HTR-8/SVneo (cell line): ENCODE measurements at regions not wholly inside any gene's neighbourhood (a gene's known extent, or its start where the extent isn't known, plus 50 kb on each side); places are given as distances from the start of the nearest gene placed in this dataset.
A peak's percentile ranks its signal among the peaks of the same experiment; 100 is the strongest.

Source experiments
- DNase-seq: peaks from one replicate; pipeline ENCODE4 v3.0.0; 2011; ENCODE audit warnings: low spot score, mixed read lengths; ENCODE audit not compliant: insufficient read length
- FAIRE-seq: peaks from 2 replicates; lab custom pipeline; 2011; peaks lifted over from hg19 to GRCh38; lab: Jason Lieb, UNC

DNA sequence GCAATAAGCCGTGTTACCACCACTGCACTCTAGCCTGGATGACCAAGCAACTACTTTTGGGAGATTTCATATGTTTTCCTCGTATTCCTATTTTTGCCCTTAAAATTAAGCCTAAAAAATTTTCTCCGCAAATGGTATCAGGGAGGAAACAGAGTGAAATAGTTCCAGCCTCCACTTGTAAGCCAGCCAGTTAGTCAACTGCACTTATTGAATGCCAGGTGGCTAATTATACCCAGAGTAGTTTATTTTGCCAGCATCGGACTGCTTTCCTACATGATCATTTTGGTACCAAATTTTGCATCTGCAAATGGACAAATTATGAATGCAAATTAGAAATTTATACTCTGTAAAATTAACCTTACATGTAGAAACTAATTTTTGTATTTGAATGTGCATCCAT, 90.2 kb upstream of the ARHGAP28 start:
- FAIRE-seq (no peak), DNase-seq (no peak)

DNA sequence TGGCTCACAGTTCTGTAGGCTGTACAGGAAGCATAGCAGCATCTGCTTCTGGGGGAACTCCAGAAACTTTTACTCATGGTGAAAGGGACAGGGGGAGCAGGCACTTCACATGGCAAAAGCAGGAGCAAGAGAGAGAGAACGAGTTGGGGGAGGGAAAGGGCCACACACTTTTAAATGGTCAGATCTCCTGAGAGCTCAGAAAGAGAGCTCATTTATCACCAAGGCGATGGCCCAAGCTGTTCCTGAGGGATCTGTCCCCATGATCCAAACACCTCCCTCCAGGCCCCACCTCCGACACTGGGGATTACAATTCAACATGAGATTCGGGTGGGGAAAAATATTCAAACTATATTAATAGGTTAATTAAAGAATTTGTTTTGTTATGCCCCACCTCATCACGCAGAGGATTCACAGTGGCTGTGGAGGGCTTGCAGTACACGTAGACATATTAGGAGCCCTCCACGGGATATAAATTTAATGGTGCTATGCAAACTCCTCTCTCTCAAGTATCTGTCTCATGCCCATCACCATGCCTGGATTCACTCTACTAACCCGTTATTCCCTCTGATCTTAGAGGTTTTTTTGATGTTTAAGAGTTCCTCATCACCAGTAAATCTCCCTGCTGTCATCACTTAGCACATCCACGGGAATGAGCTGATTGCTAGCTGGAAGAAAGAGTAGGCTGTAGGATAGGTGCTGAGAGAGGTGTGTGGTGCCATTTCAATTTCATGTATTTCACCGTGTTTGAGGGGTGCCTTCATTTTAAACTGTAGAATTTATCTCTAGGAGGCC, 84.5 kb upstream of the ARHGAP28 start:
- DNase-seq (no peak), FAIRE-seq (no peak)

DNA sequence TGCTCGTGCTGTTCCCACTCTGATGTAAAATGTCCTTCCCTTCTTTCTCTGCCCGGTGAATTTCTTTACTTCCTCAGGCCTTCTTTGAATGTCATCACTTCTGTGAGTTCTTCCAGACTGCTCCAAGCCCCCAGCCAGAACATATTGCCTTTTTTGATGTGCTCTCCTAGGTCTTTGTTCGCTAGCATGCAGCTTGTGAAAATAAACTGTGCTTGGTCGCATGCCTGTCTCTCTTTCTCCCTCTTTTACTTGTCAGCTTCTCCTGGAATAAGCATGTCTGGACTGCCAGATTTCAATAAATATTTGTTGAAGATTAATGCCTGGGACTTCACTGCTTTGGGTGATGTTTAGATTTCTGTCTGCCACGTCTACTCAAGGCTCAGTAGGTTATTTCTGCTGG, 82.7 kb upstream of the ARHGAP28 start:
- FAIRE-seq = no peak
- DNase-seq = no peak

DNA sequence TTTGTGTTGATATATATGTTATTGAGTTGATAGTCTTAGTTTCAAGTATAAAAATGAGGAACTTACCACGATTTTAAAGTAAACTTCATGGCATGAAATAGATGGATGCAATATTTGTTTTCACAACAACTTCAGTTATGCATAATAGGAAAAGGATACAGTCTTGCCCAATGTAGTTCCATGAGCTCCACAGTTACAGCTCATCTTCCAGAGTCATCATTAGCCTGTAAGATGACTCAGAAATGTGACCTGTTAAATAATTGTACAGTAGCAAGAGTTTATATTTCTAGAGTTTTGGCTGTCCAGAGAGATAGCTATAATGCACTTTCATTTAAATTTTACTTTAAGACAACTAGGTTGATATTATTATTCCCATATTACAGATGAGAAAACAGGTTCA, 80.9 kb upstream of the ARHGAP28 start:
- no peak for FAIRE-seq
- DNase-seq = no peak

DNA sequence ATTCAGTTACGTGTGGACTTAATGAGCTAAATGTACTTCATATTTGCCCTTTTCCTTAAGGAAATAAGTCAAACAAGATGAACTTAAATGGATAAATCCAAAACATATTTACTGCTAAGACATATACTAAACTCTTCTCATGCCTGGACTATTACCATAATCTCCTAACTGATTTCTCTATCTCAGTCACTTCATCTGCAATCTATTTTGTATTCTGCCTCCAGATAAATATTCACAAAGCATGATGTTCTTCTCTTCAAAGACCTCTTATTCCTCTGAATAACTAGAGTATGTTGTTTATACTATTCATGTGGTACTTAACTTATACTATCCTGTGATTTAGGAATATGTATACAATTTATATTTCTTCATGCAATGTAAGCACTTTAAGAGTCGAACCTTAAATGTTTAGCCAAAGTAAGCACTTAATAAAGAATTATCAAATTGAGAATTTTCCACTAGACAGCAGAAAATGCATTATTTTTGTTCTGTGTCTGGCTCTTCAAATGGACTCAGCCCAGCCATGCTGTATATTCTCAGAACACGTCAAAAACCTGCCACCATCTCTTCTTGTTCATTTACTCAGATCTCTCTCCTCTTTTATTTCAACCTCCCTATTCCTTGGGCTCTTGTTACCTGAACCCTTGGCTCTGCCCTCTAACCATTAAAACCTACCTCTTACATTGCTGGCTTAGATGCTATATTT, 79.9 kb upstream of the ARHGAP28 start:
- DNase-seq = no peak
- FAIRE-seq = no peak

DNA sequence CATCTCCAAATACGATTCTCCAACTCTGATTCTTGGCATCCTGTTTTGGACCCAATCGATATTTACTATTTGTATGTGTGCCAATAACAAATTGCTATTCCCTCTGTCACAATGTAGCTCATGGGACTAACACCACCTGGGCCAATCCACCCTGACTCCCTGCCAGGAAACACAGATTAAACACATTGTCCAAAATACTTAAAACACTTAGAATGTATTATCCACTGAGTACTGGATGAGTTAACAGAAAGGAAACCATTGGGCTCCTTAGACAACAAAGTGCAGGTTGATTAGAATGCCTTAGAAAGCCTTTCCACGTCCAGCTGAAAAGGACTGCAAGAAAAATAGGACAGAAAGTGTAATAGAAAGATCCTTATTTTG, 79.4 kb upstream of the ARHGAP28 start:
- no peak for DNase-seq
- no peak for FAIRE-seq

DNA sequence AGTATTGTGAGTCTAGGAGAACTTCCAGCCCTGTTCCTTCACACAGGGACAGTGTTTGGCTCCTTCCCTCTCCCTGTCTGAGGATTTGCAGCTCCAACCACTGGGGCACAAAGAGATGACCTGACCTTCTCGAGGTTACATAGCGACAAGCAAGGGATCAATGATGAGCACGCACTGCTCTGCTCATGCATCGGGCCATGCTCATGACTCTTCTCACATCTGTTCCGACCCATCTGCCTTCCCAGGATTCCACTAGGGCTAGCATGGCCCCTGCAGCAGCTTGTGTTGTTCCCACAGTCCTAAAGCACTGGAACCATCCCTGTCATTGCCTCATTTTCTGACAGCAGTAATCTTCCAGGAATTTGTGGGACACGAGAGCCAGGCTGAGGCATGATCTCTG, 78.8 kb upstream of the ARHGAP28 start:
- DNase-seq (no peak), FAIRE-seq (no peak)

DNA sequence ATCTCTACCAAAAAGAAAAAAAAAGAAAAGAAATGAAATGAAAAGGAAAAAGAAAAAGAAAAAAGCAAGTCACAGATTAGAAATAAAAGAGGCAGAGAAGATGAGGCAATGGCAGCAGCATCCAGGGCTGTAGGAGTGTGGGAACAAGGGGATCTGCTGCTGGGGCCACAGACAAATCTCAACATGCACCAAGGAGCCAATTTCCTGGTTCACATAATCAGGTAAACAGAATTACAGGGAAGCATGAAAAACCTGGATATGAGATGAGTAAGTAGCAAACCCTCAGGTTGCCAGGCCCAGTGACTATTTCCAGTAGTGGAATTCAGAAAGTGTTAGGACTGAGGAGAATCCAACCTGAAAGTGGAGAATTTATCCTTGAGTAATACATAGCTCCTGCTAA, 77.4 kb upstream of the ARHGAP28 start:
- DNase-seq (no peak), FAIRE-seq (no peak)

DNA sequence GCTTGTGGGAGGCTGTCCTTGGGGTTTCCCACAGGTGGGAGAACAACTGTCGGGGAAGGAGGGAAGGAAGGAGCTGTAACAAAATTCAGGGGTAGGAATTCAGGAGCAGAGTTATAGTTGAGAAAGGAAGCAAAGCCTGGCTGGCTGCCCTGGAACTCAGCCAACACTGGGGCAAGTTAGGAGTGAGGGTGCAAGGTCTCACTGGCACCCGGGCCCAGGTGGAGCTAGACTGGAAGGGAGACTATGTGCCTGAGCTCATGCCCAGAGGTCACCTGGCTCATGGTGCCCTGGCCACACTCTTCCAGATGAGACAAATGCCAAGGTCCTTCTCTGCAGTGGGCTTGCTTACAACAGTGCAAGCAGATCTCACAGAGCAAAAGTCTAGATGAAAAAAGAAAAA, 75.6 kb upstream of the ARHGAP28 start:
- FAIRE-seq (no peak), DNase-seq (no peak)

DNA sequence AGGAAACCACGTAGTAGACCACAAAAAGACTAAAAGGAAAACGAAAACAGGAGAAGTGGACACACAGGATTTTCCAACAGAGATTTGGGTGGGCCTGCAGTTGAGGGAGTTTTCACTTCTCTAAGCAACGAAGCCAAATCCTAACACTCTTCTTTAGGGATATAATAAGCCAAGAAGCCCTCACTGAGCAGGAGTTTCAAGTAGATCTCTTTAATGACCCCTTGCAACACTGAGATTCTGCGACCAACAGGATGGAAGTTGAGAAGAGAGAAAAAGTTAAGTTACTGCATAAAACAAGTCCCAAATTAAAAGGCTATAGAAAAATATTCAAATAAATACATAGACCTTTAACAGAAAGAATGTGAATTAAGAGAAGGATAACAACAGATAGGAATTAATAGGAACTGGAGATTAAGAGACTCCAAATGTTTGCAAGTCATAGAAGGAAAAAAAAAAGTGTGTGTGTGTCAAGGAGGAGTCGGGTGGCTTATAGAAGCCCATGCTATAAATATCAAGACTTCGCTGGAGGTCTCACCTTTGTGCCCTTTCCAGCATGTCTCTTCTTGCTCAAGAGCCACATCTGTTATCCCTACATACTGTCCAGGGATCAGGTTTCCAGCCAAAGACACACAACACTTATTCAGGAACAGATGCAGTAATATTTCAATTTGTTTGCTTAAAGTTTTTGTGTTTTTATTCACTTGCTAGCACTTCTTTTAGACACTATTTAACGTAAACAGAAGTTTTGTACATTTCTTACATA, 69.4 kb upstream of the ARHGAP28 start:
- FAIRE-seq (no peak), DNase-seq (peak; percentile 20)

DNA sequence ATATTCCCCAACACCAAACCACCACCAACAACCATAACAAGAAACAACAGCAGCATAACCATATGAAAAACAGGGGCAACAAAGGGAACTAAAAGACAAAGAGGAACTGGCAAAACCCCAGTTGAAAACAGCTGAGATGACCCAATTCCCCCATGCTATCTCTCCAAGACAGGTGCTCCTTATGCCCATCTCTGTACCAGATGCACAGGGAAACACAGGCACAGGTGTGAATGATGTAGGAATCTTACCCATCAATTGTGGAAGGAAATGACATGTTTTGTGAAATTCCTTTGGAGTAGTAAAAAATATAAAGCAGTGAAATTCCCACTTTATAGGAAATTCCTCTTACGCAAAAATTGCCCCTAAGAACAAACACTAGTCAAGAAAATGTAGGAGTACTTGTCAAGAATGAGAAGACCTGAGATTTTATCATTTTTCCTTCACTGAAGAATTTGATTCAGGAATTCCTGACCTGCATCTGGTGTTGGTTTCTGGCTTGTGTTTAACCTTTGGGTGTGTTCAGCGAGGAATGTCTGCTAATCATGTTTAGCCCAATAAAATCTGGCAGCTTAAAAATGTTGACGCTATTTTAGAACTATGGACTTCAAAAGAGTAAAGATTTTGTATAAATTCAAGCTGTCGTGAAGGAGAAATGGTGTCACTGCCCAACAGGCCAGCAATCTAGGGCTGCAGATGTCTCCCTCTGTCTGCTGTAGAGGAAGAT, 67.7 kb upstream of the ARHGAP28 start:
- FAIRE-seq (peak; percentile 55), DNase-seq (peak; percentile 40)

DNA sequence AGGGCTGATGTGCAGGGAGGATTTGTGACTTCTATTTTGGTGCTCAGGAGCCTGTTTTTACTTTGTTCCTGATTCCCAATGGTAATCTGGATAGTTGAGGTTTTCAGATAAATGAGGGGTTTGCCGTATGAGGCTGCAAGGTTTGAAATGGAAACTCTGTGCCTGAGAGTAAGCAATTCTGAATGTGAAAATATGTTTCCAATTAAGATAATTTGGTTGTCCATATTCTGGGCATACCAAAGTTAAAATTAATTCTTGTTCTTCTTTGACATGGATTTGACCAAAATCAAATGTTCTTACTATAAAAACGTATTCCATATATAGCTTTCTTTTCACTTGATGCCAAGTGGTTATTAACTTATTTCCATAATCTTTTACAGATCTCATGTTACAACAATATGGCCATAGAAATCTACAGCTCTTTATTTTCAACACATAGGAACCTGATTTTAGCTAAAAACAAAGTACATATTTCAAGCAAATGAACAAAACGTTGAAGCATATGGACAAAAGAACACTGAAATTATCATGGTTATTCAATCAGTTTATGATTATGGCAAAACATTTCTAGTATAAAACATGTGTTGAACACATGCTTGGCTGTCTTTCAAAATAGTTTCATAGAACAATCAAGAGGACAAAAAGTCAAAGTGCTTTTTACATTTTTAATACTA, 63.4 kb upstream of the ARHGAP28 start:
- FAIRE-seq (no peak), DNase-seq (no peak)

DNA sequence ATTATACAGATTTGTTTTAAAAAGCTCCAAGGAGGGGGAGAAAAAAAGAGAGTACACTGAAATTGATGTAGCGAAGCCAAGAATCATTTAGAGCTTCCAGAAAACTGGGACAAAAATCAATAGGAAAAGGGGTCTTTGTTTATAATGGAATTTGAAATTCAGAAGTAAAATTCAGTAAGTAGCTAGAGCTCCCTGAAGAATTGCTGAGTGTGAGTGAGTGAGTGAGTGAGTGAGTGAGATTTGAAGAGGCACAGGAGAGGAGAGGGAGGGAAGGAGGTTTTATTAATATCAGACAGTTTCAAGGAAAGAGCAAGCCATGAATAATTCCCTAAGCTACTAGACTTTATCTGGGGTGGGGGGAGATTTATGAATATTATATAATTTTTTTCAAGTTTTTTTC, 60.7 kb upstream of the ARHGAP28 start:
- no peak for FAIRE-seq

DNA sequence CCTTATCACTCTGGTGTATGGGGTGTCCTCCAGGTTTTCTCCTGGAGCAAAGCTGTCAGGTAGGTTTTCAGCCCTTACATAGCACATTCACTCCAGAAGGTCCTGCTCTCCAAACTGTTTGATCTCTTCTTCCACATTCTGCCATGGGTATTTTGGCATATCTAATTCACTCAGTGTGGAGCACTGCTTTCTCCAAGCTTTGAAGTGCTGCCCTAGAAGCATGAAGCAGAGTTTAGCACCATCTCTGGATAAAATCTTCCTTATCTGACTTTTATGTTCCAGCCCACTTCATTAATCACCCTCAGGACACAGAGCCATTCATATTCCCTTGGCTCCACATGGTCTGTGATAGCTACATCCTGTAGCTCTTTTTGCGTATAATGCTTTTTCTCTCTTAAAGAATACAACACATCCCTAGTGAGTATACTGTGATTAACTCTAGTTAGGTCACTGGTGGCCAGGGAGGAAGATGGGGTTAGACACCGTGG, 56.7 kb upstream of the ARHGAP28 start:
- FAIRE-seq = no peak
- DNase-seq = no peak

More for the DNA sequence above, 60.7 kb upstream of the ARHGAP28 start:
- no peak for DNase-seq

DNA sequence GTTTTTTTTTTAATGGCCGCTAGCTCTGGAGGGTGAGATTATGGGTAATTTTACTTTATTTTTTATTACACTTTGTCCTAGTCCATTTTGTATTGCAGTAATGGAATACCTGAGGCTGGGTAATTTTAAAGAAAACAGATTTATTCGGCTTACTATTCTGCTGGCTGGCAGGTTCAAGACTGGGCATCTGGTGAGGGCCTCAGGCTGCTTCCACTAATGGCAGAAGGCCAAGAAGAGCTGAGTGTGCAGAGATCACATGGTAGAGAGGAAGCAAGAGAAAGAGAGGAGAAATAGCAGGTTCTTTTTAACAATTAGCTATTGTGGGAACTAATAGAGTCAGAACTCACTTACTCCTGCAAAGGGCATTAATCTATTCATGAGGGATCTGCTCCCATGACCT, 52.4 kb upstream of the ARHGAP28 start:
- no peak for FAIRE-seq
- no peak for DNase-seq

DNA sequence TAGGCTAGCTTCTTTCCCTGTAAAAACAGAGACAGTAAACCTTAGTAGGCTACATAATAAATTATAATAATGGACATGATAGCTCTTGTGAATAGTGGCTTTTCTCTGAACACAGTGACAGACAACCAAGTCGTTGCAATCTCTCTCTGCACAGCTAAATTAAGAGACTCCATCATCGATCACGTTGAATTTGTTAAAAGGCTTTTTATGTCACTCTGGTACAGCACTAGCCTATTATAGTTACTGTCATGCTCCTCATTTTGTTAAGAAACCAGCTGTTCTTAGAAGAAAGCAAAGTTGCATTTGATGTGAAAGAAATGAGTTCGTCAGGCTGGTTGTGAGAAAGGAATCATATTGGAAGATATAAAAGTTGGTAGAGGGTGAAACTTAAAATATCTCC, 50.3 kb upstream of the ARHGAP28 start:
- DNase-seq (no peak), FAIRE-seq (no peak)
